Panc1 (cell line): ENCODE measurements at regions not wholly inside any gene's neighbourhood (a gene's known extent, or its start where the extent isn't known, plus 50 kb on each side); places are given as distances from the start of the nearest gene placed in this dataset.
A peak's percentile ranks its signal among the peaks of the same experiment; 100 is the strongest.

ENCODE experiments used
- ATAC-seq: fragments of 200-7000 bp; cut with Tn5 transposase; 2 replicates; pipeline ENCODE4 v1.9.1; 2020; ENCODE audit warnings: mild to moderate bottlenecking, moderate library complexity
- BruUV-seq: library from RNA; stranded (reverse); fragments of 400-500 nt; replicated peaks from 2 replicates; lab custom pipeline; 2021; lab: Mats Ljungman, UMichigan
- CTCF ChIA-PET: fragments of 300-600 bp; sonication (Branson Sonifier 250); formaldehyde crosslinking; loops from one replicate; lab custom pipeline; 2022; ENCODE audit warnings: antibody characterized with exemption; lab: Charles Lee
- POLR2A ChIA-PET: fragments of 300-600 bp; sonication (Branson Sonifier 250); formaldehyde crosslinking; loops from one replicate; lab custom pipeline; 2022; ENCODE audit warnings: antibody characterized with exemption; lab: Charles Lee
- DNase-seq: peaks from one replicate; pipeline ENCODE4 v3.0.0-alpha.2; 2010; ENCODE audit warnings: low read depth, low spot score
- H3K27ac ChIP-seq: 2 replicates; pipeline ENCODE4 v1.5.1; 2011; ENCODE audit warnings: mild to moderate bottlenecking, low read length, inconsistent platforms
- H3K27me3 ChIP-seq: fragments of 200-500 bp; sonication (Bioruptor generic); 2 replicates; pipeline ENCODE4 v1.6.0; 2014; ENCODE audit warnings: low read length, inconsistent platforms; ENCODE audit not compliant: control insufficient read depth, insufficient read depth
- H3K36me3 ChIP-seq: fragments of 200-500 bp; sonication (Bioruptor generic); 2 replicates; pipeline ENCODE4 v1.5.1; 2014; ENCODE audit warnings: inconsistent platforms, mild to moderate bottlenecking, low read length, moderate library complexity; ENCODE audit not compliant: control insufficient read depth, insufficient read depth
- H3K4me1 ChIP-seq: 2 replicates; pipeline ENCODE4 v1.5.1; 2011; ENCODE audit warnings: inconsistent platforms, mild to moderate bottlenecking, low read length, moderate library complexity; ENCODE audit not compliant: control insufficient read depth, insufficient read depth
- H3K4me3 ChIP-seq, 2 experiments: 2 replicates each; pipeline ENCODE4 v1.5.1; 2011 to 2012; ENCODE audit warnings: low read depth in 2 of 2, low read length in 2 of 2, mild to moderate bottlenecking in 2 of 2, inconsistent platforms in 1 of 2, moderate library complexity in 1 of 2
- H3K9me3 ChIP-seq: fragments of 200-500 bp; sonication (Bioruptor generic); 2 replicates; pipeline ENCODE4 v1.5.1; 2014; ENCODE audit warnings: low read depth, mild to moderate bottlenecking, inconsistent platforms, low read length, moderate library complexity; ENCODE audit not compliant: control insufficient read depth, insufficient read depth
- CTCF ChIP-seq: fragments of 450-650 bp; IDR thresholded peaks from 2 replicates; pipeline ENCODE4 v1.5.1; 2017; ENCODE audit warnings: mild to moderate bottlenecking
- POLR2AphosphoS5 ChIP-seq: IDR thresholded peaks from 2 replicates; pipeline ENCODE4 v1.6.1; 2012; ENCODE audit warnings: mild to moderate bottlenecking, low read depth, low read length, moderate library complexity
- REST ChIP-seq, 2 experiments: IDR thresholded peaks; 2 replicates each; pipeline ENCODE4 v1.6.1; 2011 to 2012; ENCODE audit warnings: low read depth in 2 of 2, control low read depth in 1 of 2, low read length in 1 of 2, mild to moderate bottlenecking in 1 of 2, moderate library complexity in 1 of 2; ENCODE audit not compliant: insufficient read depth in 1 of 2
- SIN3A ChIP-seq: IDR thresholded peaks from 2 replicates; pipeline ENCODE4 v1.6.1; 2012; ENCODE audit warnings: low read depth, mild to moderate bottlenecking, low read length, moderate library complexity, borderline replicate concordance; ENCODE audit not compliant: insufficient read depth
- TCF7L2 ChIP-seq: IDR thresholded peaks from 2 replicates; pipeline ENCODE4 v1.6.1; 2011; ENCODE audit warnings: mild to moderate bottlenecking, low read depth, low read length, inconsistent platforms
- in situ Hi-C: cut with HindIII; loops from 2 replicates; pipeline ENCODE4 v1.10.0; 2016; ENCODE audit warnings: low sequenced_read_pairs, low pct_unique_long_range_greater_than_20kb
- intact Hi-C: fragments of 100-400 bp; cut with micrococcal nuclease; formaldehyde crosslinking; loops from one replicate; pipeline ENCODE4 v1.10.0; 2022; ENCODE audit not compliant: unreplicated experiment

DNA sequence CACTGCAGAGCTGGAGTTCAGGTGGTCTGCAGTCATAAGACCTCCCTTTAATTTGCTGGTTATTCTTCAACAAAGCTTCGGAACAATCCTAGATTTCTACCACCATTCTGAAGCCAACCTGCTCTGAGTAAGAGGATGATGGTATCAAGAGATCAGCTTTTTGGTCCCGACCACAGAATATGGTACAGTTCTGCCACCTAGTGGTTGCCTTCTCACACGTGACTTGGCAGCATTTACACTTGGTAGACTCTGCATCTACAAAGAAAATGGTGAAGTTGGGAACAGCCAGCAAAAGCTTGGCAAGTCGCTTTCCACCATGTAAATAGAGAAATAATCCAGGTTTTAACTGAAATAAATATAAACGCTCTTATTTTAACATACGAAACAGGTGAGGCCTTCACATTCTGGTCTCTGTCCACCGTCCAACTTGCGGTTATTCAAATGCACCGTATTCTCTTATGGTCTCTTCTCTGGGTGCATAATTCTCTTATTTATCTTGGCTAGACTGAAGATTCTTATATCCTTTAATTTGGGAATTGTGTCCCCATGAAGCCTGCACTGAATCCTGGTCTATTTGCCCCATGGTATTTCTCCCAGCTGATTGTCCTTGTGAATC, 173.9 kb upstream of the GRM3 start:
- Histone ChIP-seq H3K27me3 (no peaks in the 10 kb centered on the region), H3K4me3 (no peak overlapping the region), H3K9me3 (no peaks in the 10 kb centered on the region), H3K36me3 (no peaks in the 10 kb centered on the region; the same call in 1 of the 2 replicates), H3K27ac (no peak overlapping the region), H3K4me1 (no peaks in the 10 kb centered on the region)
- peak; percentile 82 for TF ChIP-seq CTCF
- TF ChIP-seq POLR2AphosphoS5: no peak
- intact Hi-C loops: loop anchor here (1.0 to 10.0 kb wide), 2 partner anchors 435 to 579 kb away; no protein-coding TSS in a partner anchor
- ATAC-seq (peak; percentile 75; the same call in 1 of the 2 replicates), DNase-seq (peak; percentile 76)
- ChIA-PET CTCF (interaction anchor here (0.6 to 1.1 kb wide), 2 partner anchors 429 to 579 kb away, joined by 3 to 7 read pairs; no protein-coding TSS in a partner anchor), POLR2A (no interaction called here)
- in situ Hi-C loops: no loop called here
- no TSS peak for BruUV-seq

DNA sequence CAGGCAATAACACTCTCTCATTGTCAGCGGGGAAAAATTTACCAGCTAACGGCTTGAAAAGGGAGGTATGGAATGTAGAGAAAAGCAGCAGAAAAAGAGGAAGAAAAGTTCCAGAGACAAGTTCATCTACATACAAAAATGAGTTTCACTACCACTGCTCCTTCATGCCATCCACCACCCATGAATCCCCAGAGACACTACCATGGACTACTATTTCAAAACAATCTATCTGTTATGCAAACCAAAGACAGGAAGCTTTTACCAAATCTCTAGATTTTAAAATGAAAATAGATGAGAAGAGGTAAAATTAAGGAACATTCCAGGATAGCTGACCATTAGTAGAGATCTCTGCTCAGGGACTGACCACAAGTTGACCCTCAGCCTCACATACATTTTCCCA, 189.0 kb upstream of the GRM3 start:
- H3K9me3 ChIP-seq: no peaks in the 10 kb centered on the region
- H3K27ac ChIP-seq: no peak overlapping the region
- TF ChIP-seq POLR2AphosphoS5: no peak
- TF ChIP-seq CTCF: no peak
- no peak for TF ChIP-seq TCF7L2
- TF ChIP-seq REST (IDR thresholded peaks at IDR 0.05; ENCODE audit: insufficient read depth in 1 of 2, low read depth in 2 of 2, low read length in 1 of 2): no peak
- no peak for TF ChIP-seq SIN3A
- POLR2A ChIA-PET: no interaction called here
- CTCF ChIA-PET: no interaction called here
- DNase-seq (no peak), ATAC-seq (no peak)
- H3K4me1 ChIP-seq: no peaks in the 10 kb centered on the region
- in situ Hi-C loops (no loop called here), intact Hi-C loops (no loop called here)
- no TSS peak for BruUV-seq
- H3K4me3 ChIP-seq: no peak overlapping the region
- H3K27me3 ChIP-seq: no peaks in the 10 kb centered on the region
- H3K36me3 ChIP-seq: no peaks in the 10 kb centered on the region
